ENCODE measurements at regions not wholly inside any gene's neighbourhood (a gene's known extent, or its start where the extent isn't known, plus 50 kb on each side); places are given as distances from the start of the nearest gene placed in this dataset.

DNA sequence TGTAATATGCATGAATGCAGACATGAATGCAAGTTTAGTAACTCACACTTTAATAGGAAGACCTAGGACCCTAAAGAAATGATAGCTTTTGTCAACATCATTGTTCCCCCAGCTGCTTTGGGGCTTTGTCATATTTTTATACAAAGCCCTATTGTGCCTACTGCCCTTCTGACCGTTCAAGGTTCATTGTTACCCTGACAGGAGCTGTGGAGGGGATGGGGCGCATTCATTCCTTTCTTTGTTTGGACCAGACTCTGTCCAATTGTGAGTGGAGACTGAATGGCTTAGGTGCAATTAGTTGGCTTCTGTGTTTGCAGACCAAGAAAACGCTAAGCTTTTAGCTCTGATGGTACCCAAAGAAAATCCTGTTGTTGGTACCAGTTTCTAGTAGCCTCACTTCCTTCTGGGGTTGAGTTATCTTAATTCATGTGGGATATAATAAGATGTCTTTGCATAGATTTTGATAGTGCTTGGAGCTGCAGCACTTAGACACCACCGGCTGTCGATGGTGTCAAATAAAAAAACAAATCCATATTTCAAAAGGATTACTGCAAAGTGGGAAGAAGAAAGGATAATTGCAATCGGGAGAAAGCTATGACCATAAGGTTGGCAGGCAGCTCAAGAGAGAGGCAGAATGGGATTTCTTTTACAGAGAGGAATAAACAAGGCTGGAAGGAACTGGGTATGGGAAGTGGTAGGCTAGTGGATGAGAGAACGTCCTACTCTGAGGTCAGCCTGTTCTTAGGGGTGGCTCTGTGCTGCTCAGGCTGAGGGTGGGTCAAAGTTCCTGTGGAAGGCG is 133.9 kb upstream of the TMTC4 start:
- no peak overlapping the region for H3K4me3 ChIP-seq (ENCODE audit: control insufficient read depth, low read depth, low read length)
- TF ChIP-seq, protein P1, sequence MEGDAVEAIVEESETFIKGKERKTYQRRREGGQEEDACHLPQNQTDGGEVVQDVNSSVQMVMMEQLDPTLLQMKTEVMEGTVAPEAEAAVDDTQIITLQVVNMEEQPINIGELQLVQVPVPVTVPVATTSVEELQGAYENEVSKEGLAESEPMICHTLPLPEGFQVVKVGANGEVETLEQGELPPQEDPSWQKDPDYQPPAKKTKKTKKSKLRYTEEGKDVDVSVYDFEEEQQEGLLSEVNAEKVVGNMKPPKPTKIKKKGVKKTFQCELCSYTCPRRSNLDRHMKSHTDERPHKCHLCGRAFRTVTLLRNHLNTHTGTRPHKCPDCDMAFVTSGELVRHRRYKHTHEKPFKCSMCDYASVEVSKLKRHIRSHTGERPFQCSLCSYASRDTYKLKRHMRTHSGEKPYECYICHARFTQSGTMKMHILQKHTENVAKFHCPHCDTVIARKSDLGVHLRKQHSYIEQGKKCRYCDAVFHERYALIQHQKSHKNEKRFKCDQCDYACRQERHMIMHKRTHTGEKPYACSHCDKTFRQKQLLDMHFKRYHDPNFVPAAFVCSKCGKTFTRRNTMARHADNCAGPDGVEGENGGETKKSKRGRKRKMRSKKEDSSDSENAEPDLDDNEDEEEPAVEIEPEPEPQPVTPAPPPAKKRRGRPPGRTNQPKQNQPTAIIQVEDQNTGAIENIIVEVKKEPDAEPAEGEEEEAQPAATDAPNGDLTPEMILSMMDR (conservative IDR thresholded peaks at IDR 0.05; ENCODE audit: control insufficient read depth, insufficient read depth, low read depth, low read length) = no peak

GRCh38 chr13:100803091-100803490 is 128.5 kb upstream of the TMTC4 start:
- H3K4me3 ChIP-seq (ENCODE audit: control insufficient read depth, low read depth, low read length) = no peak overlapping the region
- TF ChIP-seq, protein P1 (conservative IDR thresholded peaks at IDR 0.05; ENCODE audit: control insufficient read depth, insufficient read depth, low read depth, low read length) = no peak
- no peak for DNase-seq (ENCODE audit: low read depth)

More for the DNA sequence above, 133.9 kb upstream of the TMTC4 start:
- DNase-seq (ENCODE audit: low read depth) = no peak

DNA sequence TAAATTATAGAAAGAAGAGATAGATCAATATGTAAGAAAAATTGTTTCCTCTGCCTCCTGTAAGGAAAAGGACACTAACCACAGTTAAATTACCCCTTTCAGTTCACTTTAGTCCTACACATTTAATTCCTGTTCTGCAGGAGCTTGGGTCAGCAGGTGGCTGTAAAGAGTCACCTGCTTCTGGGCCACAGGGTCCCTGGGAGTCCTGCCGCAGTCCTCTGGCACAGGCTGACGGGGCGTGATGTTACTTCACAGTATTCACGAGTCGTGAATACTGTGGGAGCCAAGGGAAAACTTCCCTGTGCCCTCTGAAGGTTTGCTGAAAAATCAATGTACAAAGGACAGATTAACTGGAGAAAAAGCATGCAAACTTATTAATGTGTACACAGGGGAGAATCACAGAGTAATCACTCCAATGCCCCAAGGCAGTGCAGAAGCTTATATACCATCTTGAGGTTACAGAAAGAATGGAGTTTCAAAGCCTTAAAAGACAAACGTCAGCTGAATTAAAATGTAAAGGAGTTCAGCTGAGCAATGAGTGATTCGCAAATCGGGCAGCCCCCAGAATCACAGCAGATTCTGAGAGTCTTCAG is 125.8 kb upstream of the TMTC4 start:
- TF ChIP-seq, protein P1 (conservative IDR thresholded peaks at IDR 0.05; ENCODE audit: control insufficient read depth, insufficient read depth, low read depth, low read length) = no peak
- H3K4me3 ChIP-seq (ENCODE audit: control insufficient read depth, low read depth, low read length) = no peak overlapping the region
- no peak for DNase-seq (ENCODE audit: low read depth)

- TF ChIP-seq, protein P1 (conservative IDR thresholded peaks at IDR 0.05; ENCODE audit: control insufficient read depth, insufficient read depth, low read depth, low read length) = no peak
- DNase-seq (ENCODE audit: low read depth) = no peak
- no peak overlapping the region for H3K4me3 ChIP-seq (ENCODE audit: control insufficient read depth, low read depth, low read length)
These were observed 124.3 kb upstream of the TMTC4 start for GRCh38 chr13:100798739-100799361.

- no peak overlapping the region for H3K4me3 ChIP-seq (ENCODE audit: control insufficient read depth, low read depth, low read length)
- no peak for DNase-seq (ENCODE audit: low read depth)
- TF ChIP-seq, protein P1 (conservative IDR thresholded peaks at IDR 0.05; ENCODE audit: control insufficient read depth, insufficient read depth, low read depth, low read length) = no peak
These were observed 123.3 kb upstream of the TMTC4 start for GRCh38 chr13:100797921-100798320.

GRCh38 chr13:100796463-100796862 is 121.9 kb upstream of the TMTC4 start:
- H3K4me3 ChIP-seq (ENCODE audit: control insufficient read depth, low read depth, low read length) = no peak overlapping the region
- TF ChIP-seq, protein P1 (conservative IDR thresholded peaks at IDR 0.05; ENCODE audit: control insufficient read depth, insufficient read depth, low read depth, low read length) = no peak
- no peak for DNase-seq (ENCODE audit: low read depth)

All from fibroblast of mammary gland (primary cell).